Neural cell (in vitro differentiated cells): ENCODE measurements at regions not wholly inside any gene's neighbourhood (a gene's known extent, or its start where the extent isn't known, plus 50 kb on each side); places are given as distances from the start of the nearest gene placed in this dataset.

Source experiments
- EZH2 ChIP-seq: fragments of 200-600, 300-800 bp; shearing (Covaris generic), sonication (generic); IDR thresholded peaks from 2 replicates; pipeline ENCODE4 v1.6.1; 2014; ENCODE audit warnings: antibody characterized with exemption, low read length, borderline replicate concordance, mild to moderate bottlenecking; ENCODE audit not compliant: insufficient read depth, poor library complexity, severe bottlenecking
- TF ChIP-seq, protein P1 (sequence below): fragments of 450-650 bp; IDR thresholded peaks from 2 replicates; pipeline ENCODE4 v1.5.1; 2014; ENCODE audit warnings: antibody characterized with exemption, mild to moderate bottlenecking, moderate library complexity; ENCODE audit not compliant: poor library complexity, severe bottlenecking

DNA sequence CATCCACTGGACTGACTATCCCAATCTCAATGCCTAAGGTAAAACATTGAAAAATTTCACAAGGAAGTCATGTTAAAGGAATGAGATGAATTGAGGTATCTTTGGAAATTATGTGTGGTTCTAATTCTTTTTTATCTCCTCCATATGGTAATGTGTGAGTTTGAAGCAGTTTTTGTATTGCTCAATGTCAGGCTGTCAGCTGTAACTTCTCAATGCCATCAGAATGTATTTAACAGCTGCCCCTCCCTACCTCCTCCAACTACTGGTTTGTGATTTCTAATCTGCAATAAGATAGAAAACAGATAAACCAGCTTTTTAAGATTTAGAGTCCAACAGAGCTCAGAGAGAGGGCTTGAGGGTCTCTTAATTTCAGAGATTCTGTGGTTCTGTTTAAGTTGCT lies 1005.8 kb upstream of the ADGRB3 start:
- TF ChIP-seq, protein P1, sequence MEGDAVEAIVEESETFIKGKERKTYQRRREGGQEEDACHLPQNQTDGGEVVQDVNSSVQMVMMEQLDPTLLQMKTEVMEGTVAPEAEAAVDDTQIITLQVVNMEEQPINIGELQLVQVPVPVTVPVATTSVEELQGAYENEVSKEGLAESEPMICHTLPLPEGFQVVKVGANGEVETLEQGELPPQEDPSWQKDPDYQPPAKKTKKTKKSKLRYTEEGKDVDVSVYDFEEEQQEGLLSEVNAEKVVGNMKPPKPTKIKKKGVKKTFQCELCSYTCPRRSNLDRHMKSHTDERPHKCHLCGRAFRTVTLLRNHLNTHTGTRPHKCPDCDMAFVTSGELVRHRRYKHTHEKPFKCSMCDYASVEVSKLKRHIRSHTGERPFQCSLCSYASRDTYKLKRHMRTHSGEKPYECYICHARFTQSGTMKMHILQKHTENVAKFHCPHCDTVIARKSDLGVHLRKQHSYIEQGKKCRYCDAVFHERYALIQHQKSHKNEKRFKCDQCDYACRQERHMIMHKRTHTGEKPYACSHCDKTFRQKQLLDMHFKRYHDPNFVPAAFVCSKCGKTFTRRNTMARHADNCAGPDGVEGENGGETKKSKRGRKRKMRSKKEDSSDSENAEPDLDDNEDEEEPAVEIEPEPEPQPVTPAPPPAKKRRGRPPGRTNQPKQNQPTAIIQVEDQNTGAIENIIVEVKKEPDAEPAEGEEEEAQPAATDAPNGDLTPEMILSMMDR: no peak
- no peak for TF ChIP-seq EZH2
